ENCODE measurements at regions not wholly inside any gene's neighbourhood (a gene's known extent, or its start where the extent isn't known, plus 50 kb on each side); places are given as distances from the start of the nearest gene placed in this dataset.
A peak's percentile ranks its signal among the peaks of the same experiment; 100 is the strongest.

DNA sequence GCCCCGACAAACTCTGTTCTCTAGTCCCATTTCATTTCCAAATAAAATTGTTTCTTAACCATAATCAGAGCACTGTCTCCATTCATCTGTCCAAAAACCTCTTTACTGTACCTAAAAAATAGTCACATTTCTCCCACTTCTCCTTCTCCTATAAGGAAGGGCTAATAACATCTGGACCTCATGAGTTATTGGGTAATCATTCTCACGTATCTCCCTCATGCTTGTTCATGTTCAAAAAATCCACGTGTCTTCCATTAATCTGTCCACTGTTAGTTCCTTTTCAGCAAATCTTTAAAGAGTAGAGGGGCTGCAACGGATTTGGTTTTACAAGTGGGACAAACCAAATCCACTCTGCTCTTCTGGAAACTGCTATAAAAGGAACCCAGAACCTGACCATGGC, 1418.8 kb downstream of the MRPL39 start:
- H2AK9ac ChIP-seq (replicated peaks; ENCODE audit: low read depth, low read length, poor library complexity) = no peak overlapping the region
- no peaks in the 10 kb centered on the region for H3K9me3 ChIP-seq (ENCODE audit: control insufficient read depth, insufficient read depth, low read length)
- no peak overlapping the region for H3K4me2 ChIP-seq (ENCODE audit: low read depth, low read length)
- H3K4me3 ChIP-seq (ENCODE audit: insufficient read depth, low read depth, low read length) = no peak overlapping the region
- H3K36me3 ChIP-seq (ENCODE audit: control insufficient read depth, insufficient read depth, low read length) = no peaks in the 10 kb centered on the region
- H3K14ac ChIP-seq (replicated peaks; ENCODE audit: low read depth, low read length) = no peak overlapping the region
- H3K9me1 ChIP-seq (ENCODE audit: insufficient read depth, low read length) = no peaks in the 10 kb centered on the region
- no peak overlapping the region for H4K8ac ChIP-seq (ENCODE audit: low read depth in 2 of 2, low read length in 2 of 2)
- H3K23ac ChIP-seq (ENCODE audit: low read depth, low read length) = no peak overlapping the region
- no peak overlapping the region for H4K91ac ChIP-seq (ENCODE audit: insufficient read depth, low read depth, low read length)
- no peak overlapping the region for H3K56ac ChIP-seq (ENCODE audit: extremely low read depth, insufficient read depth, low read length)
- H4K5ac ChIP-seq (ENCODE audit: low read depth, low read length) = no peak overlapping the region
- DNase-seq (peak; percentile 57), ATAC-seq (ENCODE audit: low read depth) (no peak)
- no peak overlapping the region for H2BK15ac ChIP-seq (ENCODE audit: low read depth, low read length)
- BruUV-seq (replicated peaks) = no TSS peak
- ChIA-PET POLR2A (ENCODE audit: unreplicated experiment) (no interaction called here), CTCF (no interaction called here)
- no peak overlapping the region for H2AK5ac ChIP-seq (ENCODE audit: low read depth, low read length)
- H4K20me1 ChIP-seq (ENCODE audit: insufficient read depth, low read length) = no peaks in the 10 kb centered on the region
- in situ Hi-C loops (cut with MboI; ENCODE audit: low sequenced_read_pairs) = no loop called here
- H3K4ac ChIP-seq (ENCODE audit: low read depth, low read length) = no peak overlapping the region
- dilution Hi-C loops (cut with HindIII; ENCODE audit: low sequenced_read_pairs, unreplicated experiment) = no loop called here
- whole genome bisulfite sequencing, 2 experiments (ENCODE audit: extremely low coverage in 2 of 2, insufficient read length in 1 of 2) = 70% methylated on average over 2 of the region's 4 CpGs; no CpG with 5 or more reads in 1 of the 2 experiments
- no peak overlapping the region for H2BK120ac ChIP-seq (ENCODE audit: low read depth, low read length)
- no peak overlapping the region for H2BK5ac ChIP-seq (ENCODE audit: low read depth, low read length, poor library complexity, severe bottlenecking)
- no peaks in the 10 kb centered on the region for H3K4me1 ChIP-seq (ENCODE audit: control insufficient read depth, insufficient read depth, low read length)
- H3K27me3 ChIP-seq (ENCODE audit: control insufficient read depth, insufficient read depth, low read length) = no peaks in the 10 kb centered on the region
- H3K9ac ChIP-seq (ENCODE audit: low read depth, low read length) = no peak overlapping the region
- H2BK20ac ChIP-seq (ENCODE audit: low read depth, low read length) = no peak overlapping the region
- H3K27ac ChIP-seq (ENCODE audit: insufficient read depth, low read length) = no peak overlapping the region
- H3K79me1 ChIP-seq (ENCODE audit: low read depth in 1 of 2, low read length in 2 of 2) = no peaks in the 10 kb centered on the region
- no peak for TF ChIP-seq BHLHE40 (IDR thresholded peaks at IDR 0.05; ENCODE audit: low read depth, low read length)
- peak; percentile 42; the same call in 1 of the 2 replicates for TF ChIP-seq CEBPB (IDR thresholded peaks at IDR 0.05; ENCODE audit: low read depth, low read length)
- no peak for TF ChIP-seq RAD21 (IDR thresholded peaks at IDR 0.05; ENCODE audit: low read length)
- no peak for TF ChIP-seq RFX5 (IDR thresholded peaks at IDR 0.05; ENCODE audit: low read depth, low read length)
- TF ChIP-seq POLR2A (IDR thresholded peaks at IDR 0.05; ENCODE audit: low read depth, low read length) = no peak
- TF ChIP-seq, protein P1, sequence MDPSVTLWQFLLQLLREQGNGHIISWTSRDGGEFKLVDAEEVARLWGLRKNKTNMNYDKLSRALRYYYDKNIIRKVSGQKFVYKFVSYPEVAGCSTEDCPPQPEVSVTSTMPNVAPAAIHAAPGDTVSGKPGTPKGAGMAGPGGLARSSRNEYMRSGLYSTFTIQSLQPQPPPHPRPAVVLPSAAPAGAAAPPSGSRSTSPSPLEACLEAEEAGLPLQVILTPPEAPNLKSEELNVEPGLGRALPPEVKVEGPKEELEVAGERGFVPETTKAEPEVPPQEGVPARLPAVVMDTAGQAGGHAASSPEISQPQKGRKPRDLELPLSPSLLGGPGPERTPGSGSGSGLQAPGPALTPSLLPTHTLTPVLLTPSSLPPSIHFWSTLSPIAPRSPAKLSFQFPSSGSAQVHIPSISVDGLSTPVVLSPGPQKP (IDR thresholded peaks at IDR 0.05; ENCODE audit: borderline replicate concordance, low read depth, low read length) = no peak
- no peak for TF ChIP-seq MAZ (IDR thresholded peaks at IDR 0.05; ENCODE audit: borderline replicate concordance, low read depth, low read length)
- TF ChIP-seq RCOR1 (IDR thresholded peaks at IDR 0.05; ENCODE audit: insufficient replicate concordance, low read length) = no peak
- H2AFZ ChIP-seq (replicated peaks; ENCODE audit: low read length, poor library complexity) = no peak overlapping the region
- no peak overlapping the region for H3K18ac ChIP-seq (ENCODE audit: low read depth, low read length)
- intact Hi-C loops (cut with micrococcal nuclease) = no loop called here

All from IMR-90 (cell line).